Neuronal stem cell (in vitro differentiated cells): ENCODE measurements at regions not wholly inside any gene's neighbourhood (a gene's known extent, or its start where the extent isn't known, plus 50 kb on each side); places are given as distances from the start of the nearest gene placed in this dataset.
A peak's percentile ranks its signal among the peaks of the same experiment; 100 is the strongest.

ENCODE experiments used
- DNase-seq: peaks from one replicate; pipeline ENCODE4 v3.0.0-alpha.2; 2013; ENCODE audit warnings: low spot score
- H2AFZ ChIP-seq: one replicate; pipeline ENCODE4 v1.6.1; 2013; ENCODE audit warnings: mild to moderate bottlenecking, low read length, inconsistent platforms
- H2AK5ac ChIP-seq: 2 replicates; pipeline ENCODE4 v1.6.1; 2013; ENCODE audit warnings: low read depth, mild to moderate bottlenecking, inconsistent platforms, low read length, moderate library complexity, mixed read lengths
- H2BK120ac ChIP-seq: 2 replicates; pipeline ENCODE4 v1.6.1; 2013; ENCODE audit warnings: low read depth, mild to moderate bottlenecking, inconsistent platforms, low read length, moderate library complexity, mixed read lengths
- H2BK12ac ChIP-seq: one replicate; pipeline ENCODE4 v1.6.1; 2013; ENCODE audit warnings: low read length, inconsistent platforms
- H2BK15ac ChIP-seq: 2 replicates; pipeline ENCODE4 v1.6.1; 2013; ENCODE audit warnings: mild to moderate bottlenecking, low read length, inconsistent platforms, mixed read lengths
- H2BK5ac ChIP-seq: one replicate; pipeline ENCODE4 v1.6.1; 2013; ENCODE audit warnings: inconsistent platforms, mild to moderate bottlenecking, low read length, moderate library complexity
- H3K14ac ChIP-seq: one replicate; pipeline ENCODE4 v1.6.1; 2013; ENCODE audit warnings: low read length, inconsistent platforms
- H3K18ac ChIP-seq: 2 replicates; pipeline ENCODE4 v1.6.1; 2013; ENCODE audit warnings: low read length, inconsistent platforms
- H3K23ac ChIP-seq: 2 replicates; pipeline ENCODE4 v1.6.1; 2013; ENCODE audit warnings: low read depth, mild to moderate bottlenecking, mixed read lengths, low read length, inconsistent platforms; ENCODE audit not compliant: poor library complexity
- H3K27ac ChIP-seq: replicated peaks from 3 replicates; pipeline ENCODE4 v1.5.1; 2013; ENCODE audit warnings: low read length, inconsistent platforms
- H3K27me3 ChIP-seq, 3 experiments: 2 replicates each; pipeline ENCODE4 v1.6.1; 2013; ENCODE audit warnings: low read length in 3 of 3, mild to moderate bottlenecking in 2 of 3, inconsistent platforms in 1 of 3, low read depth in 1 of 3, mixed read lengths in 1 of 3, moderate library complexity in 1 of 3; ENCODE audit not compliant: control insufficient read depth in 3 of 3, insufficient read depth in 3 of 3
- H3K36me3 ChIP-seq, 2 donors: replicated peaks in 1 of 2; 2 replicates each; pipeline ENCODE4 v1.6.1; 2013; ENCODE audit warnings: low read length in 2 of 2; ENCODE audit not compliant: control insufficient read depth in 2 of 2, insufficient read depth in 2 of 2
- H3K4ac ChIP-seq: 2 replicates; pipeline ENCODE4 v1.6.1; 2013; ENCODE audit warnings: inconsistent platforms, mild to moderate bottlenecking, low read length, moderate library complexity
- H3K4me1 ChIP-seq, 2 donors: 1 replicate in 1 of 2; 2 replicates in 1 of 2; pipeline ENCODE4 v1.6.1; 2013; ENCODE audit warnings: low read length in 2 of 2, low read depth in 1 of 2; ENCODE audit not compliant: control insufficient read depth in 2 of 2, insufficient read depth in 1 of 2
- H3K4me2 ChIP-seq: one replicate; pipeline ENCODE4 v1.6.1; 2013; ENCODE audit warnings: mild to moderate bottlenecking, low read length, inconsistent platforms; ENCODE audit not compliant: insufficient read depth, poor library complexity, severe bottlenecking
- H3K4me3 ChIP-seq, 2 donors: 2 replicates each; pipeline ENCODE4 v1.5.1; 2013; ENCODE audit warnings: low read length in 2 of 2, mild to moderate bottlenecking in 2 of 2, inconsistent platforms in 1 of 2, moderate library complexity in 1 of 2
- H3K79me1 ChIP-seq: one replicate; pipeline ENCODE4 v1.6.1; 2013; ENCODE audit warnings: low read depth, mild to moderate bottlenecking, inconsistent platforms, low read length, moderate library complexity
- H3K9ac ChIP-seq: one replicate; pipeline ENCODE4 v1.6.1; 2013; ENCODE audit warnings: mild to moderate bottlenecking, low read depth, low read length, inconsistent platforms; ENCODE audit not compliant: poor library complexity
- H3K9me3 ChIP-seq, 2 donors: replicated peaks in 1 of 2; 2 replicates each; pipeline versions ENCODE3 to v1.6.1; 2013; ENCODE audit warnings: low read length in 2 of 2, mild to moderate bottlenecking in 2 of 2, inconsistent platforms in 1 of 2, low read depth in 1 of 2, mixed read lengths in 1 of 2, moderate library complexity in 1 of 2; ENCODE audit not compliant: control insufficient read depth in 2 of 2, insufficient read depth in 1 of 2
- H4K8ac ChIP-seq: one replicate; pipeline ENCODE4 v1.6.1; 2013; ENCODE audit warnings: low read depth, mild to moderate bottlenecking, inconsistent platforms, low read length, moderate library complexity
- H4K91ac ChIP-seq: one replicate; pipeline ENCODE4 v1.6.1; 2013; ENCODE audit warnings: low read length, low read depth, mild to moderate bottlenecking, inconsistent platforms; ENCODE audit not compliant: poor library complexity
- WGBS, 2 donors: extraction: QIAGEN DNeasy Blood & Tissue Kit; methylation state at CpG; one replicate each; pipeline ENCODE4 v1.1.7; 2013; ENCODE audit warnings: missing lambda C conversion rate in 2 of 2, mixed read lengths in 1 of 2; ENCODE audit not compliant: insufficient read length in 2 of 2, insufficient replicate concordance in 1 of 2; ENCODE audit errors: extremely low coverage in 2 of 2; 5-methylcytosine and 5-hydroxymethylcytosine counted together

- 100% methylated on average over 2 to 6 of the region's 36 CpGs for WGBS, 2 donors
- Histone ChIP-seq H3K14ac (no peak overlapping the region), H3K27me3 (no peaks in the 10 kb centered on the region), H3K4ac (no peak overlapping the region), H3K27ac (no peak overlapping the region), H3K36me3 (no peaks in the 10 kb centered on the region), H3K9ac (no peak overlapping the region), H3K4me2 (no peak overlapping the region), H2AFZ (no peak overlapping the region), H3K9me3 (peaks cover 0 to 3% of the 10 kb centered on the region in 2 donors), H4K8ac (no peak overlapping the region), H2BK120ac (no peak overlapping the region), H3K79me1 (no peaks in the 10 kb centered on the region), H3K4me3 (no peak overlapping the region), H3K4me1 (peaks cover 0 to 2% of the 10 kb centered on the region in 2 donors), H2BK12ac (no peak overlapping the region), H3K18ac (peak overlapping the region; percentile 25), H2BK5ac (peak overlapping the region; percentile 59), H2BK15ac (no peak overlapping the region), H3K23ac (no peak overlapping the region), H2AK5ac (no peak overlapping the region), H4K91ac (no peak overlapping the region)
- no peak for DNase-seq
Measured at GRCh38 chr4:16360694-16361262, 134.5 kb upstream of the TAPT1 start.

GRCh38 chr4:16353165-16353564 is 126.9 kb upstream of the TAPT1 start:
- H3K9ac ChIP-seq = no peak overlapping the region
- H2BK120ac ChIP-seq = no peak overlapping the region
- no peak overlapping the region for H4K91ac ChIP-seq
- no peaks in the 10 kb centered on the region for H3K36me3 ChIP-seq
- no peak overlapping the region for H3K27ac ChIP-seq
- no peaks in the 10 kb centered on the region for H3K9me3 ChIP-seq
- peaks cover 5 to 6% of the 10 kb centered on the region in 2 donors for H3K4me1 ChIP-seq
- no peak overlapping the region for H2AFZ ChIP-seq
- H2BK5ac ChIP-seq = no peak overlapping the region
- no peak overlapping the region for H3K18ac ChIP-seq
- no peak overlapping the region for H3K4ac ChIP-seq
- no CpG with 5 or more reads among the region's 5 CpGs for WGBS, 2 donors
- H2BK12ac ChIP-seq = no peak overlapping the region
- no peaks in the 10 kb centered on the region for H3K79me1 ChIP-seq
- no peak overlapping the region for H4K8ac ChIP-seq
- H2BK15ac ChIP-seq = no peak overlapping the region
- no peaks in the 10 kb centered on the region for H3K27me3 ChIP-seq
- H3K4me3 ChIP-seq = no peak overlapping the region
- no peak overlapping the region for H3K23ac ChIP-seq
- H2AK5ac ChIP-seq = no peak overlapping the region
- DNase-seq = no peak
- H3K4me2 ChIP-seq = no peak overlapping the region
- H3K14ac ChIP-seq = no peak overlapping the region

GRCh38 chr4:16351161-16351560 is 124.9 kb upstream of the TAPT1 start:
- WGBS, 2 donors = no CpG with 5 or more reads among the region's 8 CpGs
- peaks cover 5 to 6% of the 10 kb centered on the region in 2 donors for H3K4me1 ChIP-seq
- H3K14ac ChIP-seq = no peak overlapping the region
- H2AK5ac ChIP-seq = no peak overlapping the region
- no peak overlapping the region for H3K18ac ChIP-seq
- H2BK15ac ChIP-seq = no peak overlapping the region
- no peak overlapping the region for H3K4me3 ChIP-seq
- H3K27ac ChIP-seq = no peak overlapping the region
- H3K4ac ChIP-seq = no peak overlapping the region
- H4K8ac ChIP-seq = no peak overlapping the region
- H2AFZ ChIP-seq = no peak overlapping the region
- no peak overlapping the region for H2BK12ac ChIP-seq
- H3K27me3 ChIP-seq = no peaks in the 10 kb centered on the region
- no peak overlapping the region for H2BK5ac ChIP-seq
- H3K23ac ChIP-seq = no peak overlapping the region
- H3K9ac ChIP-seq = no peak overlapping the region
- H3K36me3 ChIP-seq = no peaks in the 10 kb centered on the region
- no peak overlapping the region for H3K4me2 ChIP-seq
- no peak overlapping the region for H2BK120ac ChIP-seq
- H3K9me3 ChIP-seq = no peaks in the 10 kb centered on the region
- no peak overlapping the region for H4K91ac ChIP-seq
- no peak for DNase-seq
- H3K79me1 ChIP-seq = no peaks in the 10 kb centered on the region

GRCh38 chr4:16344853-16345252 is 118.6 kb upstream of the TAPT1 start:
- Histone ChIP-seq H3K23ac (no peak overlapping the region), H3K79me1 (no peaks in the 10 kb centered on the region), H2AFZ (no peak overlapping the region), H2BK12ac (no peak overlapping the region), H3K4me3 (no peak overlapping the region), H2AK5ac (no peak overlapping the region), H3K18ac (no peak overlapping the region), H3K9me3 (no peaks in the 10 kb centered on the region), H2BK15ac (no peak overlapping the region), H3K27me3 (peaks cover 0 to 3% (median 0%) of the 10 kb centered on the region in 3 experiments), H3K4ac (no peak overlapping the region), H3K36me3 (no peaks in the 10 kb centered on the region), H4K8ac (no peak overlapping the region), H3K14ac (no peak overlapping the region), H3K9ac (no peak overlapping the region), H3K4me2 (no peak overlapping the region), H3K27ac (no peak overlapping the region), H3K4me1 (no peaks in the 10 kb centered on the region), H4K91ac (no peak overlapping the region), H2BK120ac (no peak overlapping the region), H2BK5ac (no peak overlapping the region)
- DNase-seq = no peak
- no CpG with 5 or more reads among the region's 1 CpG for WGBS, 2 donors
